ENCODE measurements at regions not wholly inside any gene's neighbourhood (a gene's known extent, or its start where the extent isn't known, plus 50 kb on each side); places are given as distances from the start of the nearest gene placed in this dataset.

DNA sequence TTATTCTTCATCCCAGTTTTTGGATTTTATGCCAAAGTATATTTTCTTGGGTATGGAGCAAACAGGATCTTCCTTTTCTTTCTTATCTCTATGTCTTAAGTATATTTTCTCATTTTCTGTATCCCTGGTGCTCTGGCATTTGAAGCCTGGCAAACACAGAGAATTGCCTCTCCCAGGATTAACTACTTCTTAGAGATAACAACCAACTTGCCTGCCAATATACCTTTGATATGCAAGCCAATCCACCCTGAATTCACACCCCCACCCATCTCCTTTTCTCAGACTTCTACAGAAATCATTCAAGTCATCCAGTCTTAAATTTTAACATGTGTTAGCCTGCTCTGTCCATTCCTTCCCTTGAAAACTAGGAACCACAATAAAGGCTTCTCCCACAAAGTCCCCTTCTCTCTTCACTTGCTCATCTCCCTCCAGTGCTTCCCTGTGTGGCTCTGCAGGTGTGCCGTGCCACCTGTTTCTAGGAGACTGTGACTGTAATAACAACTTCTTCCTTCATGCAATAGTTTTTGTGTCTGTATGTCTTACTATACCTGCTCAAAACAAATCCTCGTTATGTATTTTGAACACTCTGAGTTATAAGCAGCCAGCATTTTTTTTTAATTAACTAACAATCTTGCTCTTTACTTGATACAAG lies 649.7 kb upstream of the RIOK2 start:
- Histone ChIP-seq H3K4me3 (no peak overlapping the region), H3K4me1 (ENCODE audit: low read depth) (no peaks in the 10 kb centered on the region), H3K9me3 (no peaks in the 10 kb centered on the region), H3K36me3 (ENCODE audit: low read depth) (no peaks in the 10 kb centered on the region)
- peak; percentile 86 for ATAC-seq
- intact Hi-C loops (cut with DNase I, micrococcal nuclease): no loop called here
- DNase-seq: peak in 2 of 3 donors; percentile 9 to 25
- TF ChIP-seq, protein P1, sequence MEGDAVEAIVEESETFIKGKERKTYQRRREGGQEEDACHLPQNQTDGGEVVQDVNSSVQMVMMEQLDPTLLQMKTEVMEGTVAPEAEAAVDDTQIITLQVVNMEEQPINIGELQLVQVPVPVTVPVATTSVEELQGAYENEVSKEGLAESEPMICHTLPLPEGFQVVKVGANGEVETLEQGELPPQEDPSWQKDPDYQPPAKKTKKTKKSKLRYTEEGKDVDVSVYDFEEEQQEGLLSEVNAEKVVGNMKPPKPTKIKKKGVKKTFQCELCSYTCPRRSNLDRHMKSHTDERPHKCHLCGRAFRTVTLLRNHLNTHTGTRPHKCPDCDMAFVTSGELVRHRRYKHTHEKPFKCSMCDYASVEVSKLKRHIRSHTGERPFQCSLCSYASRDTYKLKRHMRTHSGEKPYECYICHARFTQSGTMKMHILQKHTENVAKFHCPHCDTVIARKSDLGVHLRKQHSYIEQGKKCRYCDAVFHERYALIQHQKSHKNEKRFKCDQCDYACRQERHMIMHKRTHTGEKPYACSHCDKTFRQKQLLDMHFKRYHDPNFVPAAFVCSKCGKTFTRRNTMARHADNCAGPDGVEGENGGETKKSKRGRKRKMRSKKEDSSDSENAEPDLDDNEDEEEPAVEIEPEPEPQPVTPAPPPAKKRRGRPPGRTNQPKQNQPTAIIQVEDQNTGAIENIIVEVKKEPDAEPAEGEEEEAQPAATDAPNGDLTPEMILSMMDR (IDR thresholded peaks at IDR 0.05): no peak

DNA sequence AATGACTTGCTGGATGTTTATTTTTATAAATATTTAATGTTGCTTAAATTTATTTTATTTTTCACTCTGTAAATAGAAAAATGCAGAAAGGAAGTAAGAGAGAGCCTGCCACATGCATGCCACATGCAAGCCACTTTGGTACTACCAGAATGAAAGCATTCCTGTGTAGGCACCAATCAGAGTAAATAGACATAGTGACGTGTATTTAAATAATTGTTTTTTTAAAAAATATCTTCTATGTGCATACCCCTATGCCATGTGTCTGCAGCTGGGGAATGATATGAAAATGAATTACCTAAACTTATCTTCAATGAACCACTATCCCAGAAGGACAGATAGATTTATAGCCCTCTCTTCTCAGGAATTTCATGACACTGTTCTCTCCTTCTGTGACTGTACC lies 651.5 kb upstream of the RIOK2 start:
- TF ChIP-seq, protein P1 (IDR thresholded peaks at IDR 0.05): no peak
- intact Hi-C loops (cut with DNase I, micrococcal nuclease): no loop called here
- no peak overlapping the region for H3K4me3 ChIP-seq
- ATAC-seq (no peak), DNase-seq (no peak)
- H3K9me3 ChIP-seq: no peaks in the 10 kb centered on the region
- H3K36me3 ChIP-seq (ENCODE audit: low read depth): no peaks in the 10 kb centered on the region
- peaks cover 2% of the 10 kb centered on the region for H3K4me1 ChIP-seq (ENCODE audit: low read depth)

DNA sequence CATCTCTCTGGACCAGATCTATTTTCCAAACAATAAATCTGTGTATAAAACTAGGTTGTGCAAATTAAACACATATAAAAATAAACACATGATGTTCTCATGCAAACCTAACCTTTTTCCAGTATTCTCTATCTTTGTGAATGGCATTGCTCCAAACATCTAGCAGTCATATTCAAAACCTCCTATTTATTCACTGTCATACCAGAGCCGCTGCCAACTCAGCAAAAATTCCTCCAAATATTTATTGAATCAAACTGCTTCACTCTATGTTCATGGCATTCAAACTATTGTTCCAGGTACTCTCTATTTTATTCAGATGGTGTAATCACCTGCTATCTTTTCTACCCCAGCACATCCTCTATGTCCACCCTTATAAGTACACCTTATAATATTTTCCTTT lies 652.1 kb upstream of the RIOK2 start:
- H3K36me3 ChIP-seq (ENCODE audit: low read depth): no peaks in the 10 kb centered on the region
- ATAC-seq (no peak), DNase-seq (no peak)
- H3K4me3 ChIP-seq: no peak overlapping the region
- intact Hi-C loops (cut with DNase I, micrococcal nuclease): no loop called here
- TF ChIP-seq, protein P1 (IDR thresholded peaks at IDR 0.05): no peak
- H3K9me3 ChIP-seq: no peaks in the 10 kb centered on the region
- peaks cover 4% of the 10 kb centered on the region for H3K4me1 ChIP-seq (ENCODE audit: low read depth)

DNA sequence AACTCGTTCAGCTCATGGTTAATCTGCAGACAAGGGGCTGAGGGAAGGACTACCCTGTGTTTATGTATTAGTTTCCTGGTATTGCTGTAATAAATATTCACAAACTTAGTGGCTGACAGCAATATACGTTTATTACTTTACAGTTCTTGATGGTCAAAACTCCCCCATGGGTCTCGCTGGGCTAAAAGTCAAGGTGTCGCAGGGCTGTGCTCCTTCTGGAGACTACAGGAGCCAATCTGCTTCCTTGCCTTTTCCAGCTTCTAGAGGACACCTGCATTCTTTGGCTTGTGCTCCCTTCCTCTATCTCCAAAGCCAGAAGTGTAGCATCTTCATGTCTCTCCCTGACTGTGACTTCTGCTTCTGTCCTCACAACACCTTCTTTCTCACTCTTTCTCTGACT lies 653.8 kb upstream of the RIOK2 start:
- Histone ChIP-seq H3K36me3 (ENCODE audit: low read depth) (no peaks in the 10 kb centered on the region), H3K4me1 (ENCODE audit: low read depth) (peaks cover 4% of the 10 kb centered on the region), H3K4me3 (no peak overlapping the region), H3K9me3 (no peaks in the 10 kb centered on the region)
- DNase-seq (no peak), ATAC-seq (no peak)
- TF ChIP-seq, protein P1 (IDR thresholded peaks at IDR 0.05): no peak
- intact Hi-C loops (cut with DNase I, micrococcal nuclease): no loop called here

DNA sequence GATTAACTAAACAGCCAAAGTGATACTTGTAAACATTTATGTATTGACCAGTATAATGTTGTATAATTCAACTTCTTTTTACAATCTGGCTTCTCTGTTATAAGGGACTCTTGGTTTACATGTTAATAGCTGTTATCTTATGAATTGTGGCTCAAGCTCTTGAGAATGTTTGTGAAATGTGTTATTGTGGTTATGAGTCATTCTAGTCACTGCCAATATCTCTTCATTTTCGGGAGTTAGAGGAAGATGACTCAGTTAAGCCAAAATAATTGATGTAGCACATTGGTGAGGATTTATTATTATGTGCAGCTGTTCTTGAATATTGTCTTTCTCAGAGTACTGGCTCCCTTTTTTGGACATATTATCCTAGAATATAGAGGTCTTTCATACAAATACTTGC lies 655.2 kb upstream of the RIOK2 start:
- DNase-seq (no peak), ATAC-seq (peak; percentile 45)
- Histone ChIP-seq H3K36me3 (ENCODE audit: low read depth) (no peaks in the 10 kb centered on the region), H3K4me1 (ENCODE audit: low read depth) (peaks cover 4% of the 10 kb centered on the region), H3K9me3 (no peaks in the 10 kb centered on the region), H3K4me3 (no peak overlapping the region)
- TF ChIP-seq, protein P1 (IDR thresholded peaks at IDR 0.05): no peak
- intact Hi-C loops (cut with DNase I, micrococcal nuclease): no loop called here
